IMR-90 (cell line): ENCODE measurements at regions not wholly inside any gene's neighbourhood (a gene's known extent, or its start where the extent isn't known, plus 50 kb on each side); places are given as distances from the start of the nearest gene placed in this dataset.

Experiments
- ATAC-seq: fragments of 200-7000 bp; cut with Tn5 transposase; 2 replicates; pipeline ENCODE4 v1.9.1; 2020; ENCODE audit warnings: low read depth, mild to moderate bottlenecking, moderate library complexity
- BruUV-seq: library from RNA; stranded (reverse); fragments of 400-500 nt; replicated peaks from 2 replicates; lab custom pipeline; 2021; lab: Mats Ljungman, UMichigan
- CTCF ChIA-PET: fragments of 300-600 bp; formaldehyde crosslinking; extraction: SDS; loops from one replicate; lab custom pipeline; 2021; ENCODE audit warnings: antibody characterized with exemption; lab: Yijun Ruan, JAX
- POLR2A ChIA-PET: fragments of 300-600 bp; sonication (Branson Sonifier 250); formaldehyde crosslinking; loops from one replicate; lab custom pipeline; 2022; ENCODE audit warnings: antibody characterized with exemption; ENCODE audit not compliant: unreplicated experiment; lab: Charles Lee
- DNase-seq: peaks from one replicate; pipeline ENCODE4 v3.0.0; 2013
- H2AFZ ChIP-seq: replicated peaks from 2 replicates; pipeline ENCODE3; 2013; ENCODE audit warnings: low read length, mild to moderate bottlenecking; ENCODE audit not compliant: poor library complexity
- H2AK5ac ChIP-seq: 2 replicates; pipeline ENCODE4 v1.6.1; 2013; ENCODE audit warnings: low read depth, low read length, inconsistent platforms
- H2AK9ac ChIP-seq: replicated peaks from 2 replicates; pipeline ENCODE3; 2013; ENCODE audit warnings: mild to moderate bottlenecking, low read depth, low read length, moderate library complexity; ENCODE audit not compliant: poor library complexity
- H2BK120ac ChIP-seq: 2 replicates; pipeline ENCODE4 v1.6.1; 2013; ENCODE audit warnings: low read depth, low read length, inconsistent platforms
- H2BK15ac ChIP-seq: 3 replicates; pipeline ENCODE4 v1.6.1; 2013; ENCODE audit warnings: low read depth, low read length, inconsistent platforms
- H2BK20ac ChIP-seq: 2 replicates; pipeline ENCODE4 v1.6.1; 2013; ENCODE audit warnings: low read depth, mild to moderate bottlenecking, inconsistent platforms, low read length, moderate library complexity
- H2BK5ac ChIP-seq: 2 replicates; pipeline ENCODE4 v1.6.1; 2013; ENCODE audit warnings: mild to moderate bottlenecking, low read depth, low read length, inconsistent platforms; ENCODE audit not compliant: poor library complexity, severe bottlenecking
- H3K14ac ChIP-seq: replicated peaks from 2 replicates; pipeline ENCODE4 v1.6.1; 2013; ENCODE audit warnings: low read depth, low read length, inconsistent platforms
- H3K18ac ChIP-seq: 2 replicates; pipeline ENCODE4 v1.6.1; 2013; ENCODE audit warnings: low read depth, low read length, control low read depth
- H3K23ac ChIP-seq: 2 replicates; pipeline ENCODE4 v1.6.1; 2013; ENCODE audit warnings: low read depth, low read length, inconsistent platforms
- H3K27ac ChIP-seq: 2 replicates; pipeline ENCODE4 v1.5.1; 2013; ENCODE audit warnings: mild to moderate bottlenecking, control low read depth, low read length; ENCODE audit not compliant: insufficient read depth
- H3K27me3 ChIP-seq: 2 replicates; pipeline ENCODE4 v1.6.1; 2013; ENCODE audit warnings: low read length; ENCODE audit not compliant: control insufficient read depth, insufficient read depth
- H3K36me3 ChIP-seq: 2 replicates; pipeline ENCODE4 v1.6.1; 2013; ENCODE audit warnings: low read length, mixed read lengths; ENCODE audit not compliant: control insufficient read depth, insufficient read depth
- H3K4ac ChIP-seq: 2 replicates; pipeline ENCODE4 v1.6.1; 2013; ENCODE audit warnings: low read depth, low read length, inconsistent platforms
- H3K4me1 ChIP-seq: 2 replicates; pipeline ENCODE4 v1.6.1; 2013; ENCODE audit warnings: low read length, mixed read lengths; ENCODE audit not compliant: control insufficient read depth, insufficient read depth
- H3K4me2 ChIP-seq: 2 replicates; pipeline ENCODE4 v1.6.1; 2013; ENCODE audit warnings: low read depth, mild to moderate bottlenecking, control low read depth, low read length, moderate library complexity
- H3K4me3 ChIP-seq: 2 replicates; pipeline ENCODE4 v1.5.1; 2013; ENCODE audit warnings: low read depth, mild to moderate bottlenecking, control low read depth, low read length, moderate library complexity; ENCODE audit not compliant: insufficient read depth
- H3K56ac ChIP-seq: 2 replicates; pipeline ENCODE4 v1.6.1; 2013; ENCODE audit warnings: low read length, inconsistent platforms; ENCODE audit not compliant: insufficient read depth; ENCODE audit errors: extremely low read depth
- H3K79me1 ChIP-seq, 2 experiments: 2 replicates each; pipeline ENCODE4 v1.6.1; 2013; ENCODE audit warnings: low read length in 2 of 2, inconsistent platforms in 1 of 2, low read depth in 1 of 2
- H3K9ac ChIP-seq: 2 replicates; pipeline ENCODE4 v1.6.1; 2013; ENCODE audit warnings: low read depth, low read length, control low read depth
- H3K9me1 ChIP-seq: 2 replicates; pipeline ENCODE4 v1.6.1; 2013; ENCODE audit warnings: low read length, inconsistent platforms; ENCODE audit not compliant: insufficient read depth
- H3K9me3 ChIP-seq: 2 replicates; pipeline ENCODE4 v1.6.1; 2013; ENCODE audit warnings: low read length; ENCODE audit not compliant: control insufficient read depth, insufficient read depth
- H4K20me1 ChIP-seq: 2 replicates; pipeline ENCODE4 v1.6.1; 2013; ENCODE audit warnings: low read length, inconsistent platforms; ENCODE audit not compliant: insufficient read depth
- H4K5ac ChIP-seq: 2 replicates; pipeline ENCODE4 v1.6.1; 2013; ENCODE audit warnings: mild to moderate bottlenecking, low read depth, low read length, control low read depth
- H4K8ac ChIP-seq, 2 experiments: 2 replicates each; pipeline ENCODE4 v1.6.1; 2013; ENCODE audit warnings: low read depth in 2 of 2, low read length in 2 of 2, control low read depth in 1 of 2, inconsistent platforms in 1 of 2
- H4K91ac ChIP-seq: 2 replicates; pipeline ENCODE4 v1.6.1; 2013; ENCODE audit warnings: low read depth, low read length, inconsistent platforms; ENCODE audit not compliant: insufficient read depth
- BHLHE40 ChIP-seq: fragments of 150-350 bp; IDR thresholded peaks from 2 replicates; pipeline ENCODE4 v1.6.1; 2016; ENCODE audit warnings: mild to moderate bottlenecking, low read depth, low read length
- CEBPB ChIP-seq: IDR thresholded peaks from 2 replicates; pipeline ENCODE4 v1.6.1; 2012; ENCODE audit warnings: low read depth, low read length, improper control_type of control experiment
- CHD1 ChIP-seq: IDR thresholded peaks from 2 replicates; pipeline ENCODE4 v1.6.1; 2012; ENCODE audit warnings: low read depth, low read length, improper control_type of control experiment
- CTCF ChIP-seq: conservative IDR thresholded peaks from 2 replicates; pipeline ENCODE4 v1.5.1; 2012; ENCODE audit warnings: mild to moderate bottlenecking, low read depth, low read length, improper control_type of control experiment
- ELK1 ChIP-seq: fragments of 150-350 bp; IDR thresholded peaks from 2 replicates; pipeline ENCODE4 v1.6.1; 2016; ENCODE audit warnings: low read depth, mild to moderate bottlenecking, low read length, moderate library complexity, borderline replicate concordance
- FOS ChIP-seq: fragments of 150-350 bp; IDR thresholded peaks from 2 replicates; pipeline ENCODE4 v1.6.1; 2016; ENCODE audit warnings: low read depth, low read length
- MAFK ChIP-seq: IDR thresholded peaks from 2 replicates; pipeline ENCODE4 v1.6.1; 2012; ENCODE audit warnings: low read depth, low read length, improper control_type of control experiment
- MAZ ChIP-seq: IDR thresholded peaks from 2 replicates; pipeline ENCODE4 v1.6.1; 2012; ENCODE audit warnings: low read depth, mild to moderate bottlenecking, low read length, improper control_type of control experiment, moderate library complexity, borderline replicate concordance
- MXI1 ChIP-seq: IDR thresholded peaks from 2 replicates; pipeline ENCODE4 v1.6.1; 2012; ENCODE audit warnings: low read depth, mild to moderate bottlenecking, low read length, moderate library complexity, borderline replicate concordance
- NFE2L2 ChIP-seq: fragments of 150-350 bp; IDR thresholded peaks from 2 replicates; pipeline ENCODE4 v1.6.1; 2016; ENCODE audit warnings: low read depth, mild to moderate bottlenecking, low read length
- POLR2A ChIP-seq: IDR thresholded peaks from 2 replicates; pipeline ENCODE4 v1.6.1; 2012; ENCODE audit warnings: mild to moderate bottlenecking, low read depth, low read length
- RAD21 ChIP-seq: IDR thresholded peaks from 2 replicates; pipeline ENCODE4 v1.6.1; 2012; ENCODE audit warnings: low read length, improper control_type of control experiment
- RCOR1 ChIP-seq: IDR thresholded peaks from 2 replicates; pipeline ENCODE4 v1.6.1; 2012; ENCODE audit warnings: mild to moderate bottlenecking, low read length, improper control_type of control experiment; ENCODE audit not compliant: insufficient replicate concordance
- RFX5 ChIP-seq: IDR thresholded peaks from 2 replicates; pipeline ENCODE4 v1.8.0; 2012; ENCODE audit warnings: low read depth, mild to moderate bottlenecking, low read length, moderate library complexity
- SMC3 ChIP-seq: fragments of 150-350 bp; IDR thresholded peaks from 2 replicates; pipeline ENCODE4 v1.6.1; 2016; ENCODE audit warnings: low read depth, mild to moderate bottlenecking, antibody characterized with exemption, low read length, moderate library complexity
- USF2 ChIP-seq: fragments of 150-350 bp; IDR thresholded peaks from 2 replicates; pipeline ENCODE4 v1.6.1; 2017; ENCODE audit warnings: mild to moderate bottlenecking, antibody characterized with exemption, low read length, low read depth
- WGBS, 2 experiments: methylation state at CpG; one replicate each; pipeline versions ENCODE4 v1.1.5 to v1.1.7; 2013; ENCODE audit warnings: missing lambda C conversion rate in 2 of 2; ENCODE audit not compliant: insufficient read length in 1 of 2; ENCODE audit errors: extremely low coverage in 2 of 2; 5-methylcytosine and 5-hydroxymethylcytosine counted together
- dilution Hi-C: fragments of 300-500 bp; cut with HindIII; formaldehyde crosslinking; loops from one replicate; pipeline ENCODE4 v1.14.3; 2018; ENCODE audit warnings: low sequenced_read_pairs; ENCODE audit not compliant: unreplicated experiment
- in situ Hi-C: fragments of 300-500 bp; cut with MboI; formaldehyde crosslinking; loops from 3 replicates; pipeline ENCODE4 v1.14.3; 2019; ENCODE audit warnings: low sequenced_read_pairs, inconsistent platforms, mixed read lengths
- intact Hi-C: fragments of 100-400 bp; cut with micrococcal nuclease; formaldehyde crosslinking; loops from 2 replicates; pipeline ENCODE4 v1.10.0; 2022

- no peaks in the 10 kb centered on the region for H3K79me1 ChIP-seq
- no peaks in the 10 kb centered on the region for H3K9me1 ChIP-seq
- H2AK9ac ChIP-seq: no peak overlapping the region
- no peak overlapping the region for H3K4me3 ChIP-seq
- dilution Hi-C loops: no loop called here
- intact Hi-C loops: no loop called here
- H3K56ac ChIP-seq: no peak overlapping the region
- H4K20me1 ChIP-seq: no peaks in the 10 kb centered on the region
- CTCF ChIA-PET: no interaction called here
- H2BK20ac ChIP-seq: no peak overlapping the region
- no peak overlapping the region for H3K27ac ChIP-seq
- H3K36me3 ChIP-seq: no peaks in the 10 kb centered on the region
- in situ Hi-C loops: no loop called here
- no peaks in the 10 kb centered on the region for H3K27me3 ChIP-seq
- peaks cover 2% of the 10 kb centered on the region; the same call in 1 of the 2 replicates for H3K9me3 ChIP-seq
- H3K4me2 ChIP-seq: no peak overlapping the region
- no peak overlapping the region for H4K8ac ChIP-seq
- POLR2A ChIA-PET: no interaction called here
- no TSS peak for BruUV-seq
- H3K23ac ChIP-seq: no peak overlapping the region
- H3K4me1 ChIP-seq: no peaks in the 10 kb centered on the region
- no peak overlapping the region for H2BK5ac ChIP-seq
- no peak overlapping the region for H3K4ac ChIP-seq
- DNase-seq: no peak
- H4K5ac ChIP-seq: no peak overlapping the region
- H3K9ac ChIP-seq: no peak overlapping the region
- WGBS, 2 experiments: no CpG with 5 or more reads among the region's 2 CpGs
- no peak overlapping the region for H2AK5ac ChIP-seq
- no peak for ATAC-seq
- no peak overlapping the region for H3K14ac ChIP-seq
- H2BK120ac ChIP-seq: no peak overlapping the region
- TF ChIP-seq SMC3 (no peak), MXI1 (no peak), BHLHE40 (no peak), RFX5 (no peak), MAFK (no peak), CTCF (no peak), RAD21 (no peak), POLR2A (no peak), FOS (no peak), CEBPB (no peak), RCOR1 (no peak), MAZ (no peak), ELK1 (no peak), USF2 (no peak), CHD1 (no peak), NFE2L2 (no peak)
- no peak overlapping the region for H2AFZ ChIP-seq
- H2BK15ac ChIP-seq: no peak overlapping the region
- H3K18ac ChIP-seq: no peak overlapping the region
- H4K91ac ChIP-seq: no peak overlapping the region
Measured at GRCh38 chr4:176413171-176413570, 93.4 kb downstream of the SPCS3 start.
